Hepatocyte (in vitro differentiated cells): ENCODE measurements at regions not wholly inside any gene's neighbourhood (a gene's known extent, or its start where the extent isn't known, plus 50 kb on each side); places are given as distances from the start of the nearest gene placed in this dataset.

Experiments used
- CTCF ChIP-seq: fragments of 200-600 bp; sonication (generic); IDR thresholded peaks from 2 replicates; pipeline ENCODE4 v1.5.1; 2016; ENCODE audit warnings: antibody characterized with exemption, mild to moderate bottlenecking; ENCODE audit not compliant: poor library complexity
- EZH2 ChIP-seq: fragments of 200-600 bp; sonication (generic); IDR thresholded peaks from 2 replicates; pipeline ENCODE4 v1.6.1; 2016; ENCODE audit warnings: antibody characterized with exemption, mild to moderate bottlenecking, borderline replicate concordance

GRCh38 chr11:71329165-71329510 lies 76.8 kb upstream of the SHANK2 start:
- TF ChIP-seq CTCF, result no peak
- no peak for TF ChIP-seq EZH2
